ENCODE measurements at regions not wholly inside any gene's neighbourhood (a gene's known extent, or its start where the extent isn't known, plus 50 kb on each side); places are given as distances from the start of the nearest gene placed in this dataset.

DNA sequence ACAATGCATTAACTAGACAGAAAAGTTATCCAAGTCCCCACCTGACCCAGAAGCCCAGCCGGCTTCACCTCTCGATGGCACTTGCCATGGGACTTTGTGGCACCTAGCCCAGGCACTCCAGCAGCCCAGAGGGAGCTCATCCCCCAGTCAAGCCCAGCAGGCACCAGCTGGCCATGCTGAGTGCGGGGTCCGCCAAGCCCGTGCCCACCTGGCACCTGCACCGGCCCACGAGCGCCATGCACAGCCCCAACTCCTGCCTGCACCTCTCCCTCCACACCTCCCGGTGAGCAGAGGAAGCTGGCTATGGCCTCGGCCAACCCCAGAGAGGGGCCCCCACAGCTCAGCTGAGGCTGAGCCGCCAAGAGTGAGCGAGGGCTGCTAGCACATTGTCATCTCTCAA, 1759.1 kb downstream of the OLFM4 start:
- TF ChIP-seq, protein P1, sequence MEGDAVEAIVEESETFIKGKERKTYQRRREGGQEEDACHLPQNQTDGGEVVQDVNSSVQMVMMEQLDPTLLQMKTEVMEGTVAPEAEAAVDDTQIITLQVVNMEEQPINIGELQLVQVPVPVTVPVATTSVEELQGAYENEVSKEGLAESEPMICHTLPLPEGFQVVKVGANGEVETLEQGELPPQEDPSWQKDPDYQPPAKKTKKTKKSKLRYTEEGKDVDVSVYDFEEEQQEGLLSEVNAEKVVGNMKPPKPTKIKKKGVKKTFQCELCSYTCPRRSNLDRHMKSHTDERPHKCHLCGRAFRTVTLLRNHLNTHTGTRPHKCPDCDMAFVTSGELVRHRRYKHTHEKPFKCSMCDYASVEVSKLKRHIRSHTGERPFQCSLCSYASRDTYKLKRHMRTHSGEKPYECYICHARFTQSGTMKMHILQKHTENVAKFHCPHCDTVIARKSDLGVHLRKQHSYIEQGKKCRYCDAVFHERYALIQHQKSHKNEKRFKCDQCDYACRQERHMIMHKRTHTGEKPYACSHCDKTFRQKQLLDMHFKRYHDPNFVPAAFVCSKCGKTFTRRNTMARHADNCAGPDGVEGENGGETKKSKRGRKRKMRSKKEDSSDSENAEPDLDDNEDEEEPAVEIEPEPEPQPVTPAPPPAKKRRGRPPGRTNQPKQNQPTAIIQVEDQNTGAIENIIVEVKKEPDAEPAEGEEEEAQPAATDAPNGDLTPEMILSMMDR (IDR thresholded peaks at IDR 0.05) = no peak
- no peak for TF ChIP-seq POLR2A (IDR thresholded peaks at IDR 0.05)
